Hepatocyte (in vitro differentiated cells): ENCODE measurements at regions not wholly inside any gene's neighbourhood (a gene's known extent, or its start where the extent isn't known, plus 50 kb on each side); places are given as distances from the start of the nearest gene placed in this dataset.

Source experiments
- CTCF ChIP-seq: fragments of 200-600 bp; sonication (generic); IDR thresholded peaks from 2 replicates; pipeline ENCODE4 v1.5.1; 2016; ENCODE audit warnings: antibody characterized with exemption, mild to moderate bottlenecking; ENCODE audit not compliant: poor library complexity
- EZH2 ChIP-seq: fragments of 200-600 bp; sonication (generic); IDR thresholded peaks from 2 replicates; pipeline ENCODE4 v1.6.1; 2016; ENCODE audit warnings: antibody characterized with exemption, mild to moderate bottlenecking, borderline replicate concordance

- TF ChIP-seq CTCF (no peak), EZH2 (no peak)
Measured at GRCh38 chr7:67602246-67602887, 605.7 kb downstream of the TYW1 start.
